ENCODE measurements at regions not wholly inside any gene's neighbourhood (a gene's known extent, or its start where the extent isn't known, plus 50 kb on each side); places are given as distances from the start of the nearest gene placed in this dataset.

DNA sequence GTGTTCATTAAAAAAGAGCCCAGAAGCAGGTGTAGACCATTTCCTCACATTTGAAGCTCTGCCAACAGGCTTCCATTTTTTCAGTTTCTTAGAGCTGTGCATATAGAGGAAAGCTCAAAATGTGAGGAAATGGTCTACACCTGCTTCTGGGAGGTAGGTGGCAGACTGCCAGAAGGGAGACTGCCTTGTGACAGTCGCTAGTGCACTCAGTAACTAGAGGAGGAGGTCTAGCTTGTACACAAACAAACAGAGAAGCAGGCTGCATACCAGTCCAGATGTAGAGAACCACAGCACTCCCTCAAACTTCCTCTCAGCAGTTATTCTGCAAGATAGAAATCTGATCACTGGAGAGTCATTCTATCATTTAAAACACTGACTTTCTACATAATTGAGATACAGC, 800.2 kb downstream of the EFNB2 start:
- Histone ChIP-seq H3K36me3 (ENCODE audit: control insufficient read depth, insufficient read depth, low read length) (no peaks in the 10 kb centered on the region), H3K9ac (ENCODE audit: low read length) (no peak overlapping the region), H3K9me3 (ENCODE audit: control insufficient read depth, low read length) (no peaks in the 10 kb centered on the region), H3K4me3 (ENCODE audit: low read length) (no peak overlapping the region), H3K4me1 (ENCODE audit: control insufficient read depth, insufficient read depth, low read length) (no peaks in the 10 kb centered on the region), H3K27me3 (ENCODE audit: control insufficient read depth, insufficient read depth, low read length) (no peaks in the 10 kb centered on the region)

- Histone ChIP-seq H3K27me3 (ENCODE audit: control insufficient read depth, insufficient read depth, low read length) (no peaks in the 10 kb centered on the region), H3K36me3 (ENCODE audit: control insufficient read depth, insufficient read depth, low read length) (no peaks in the 10 kb centered on the region), H3K9me3 (ENCODE audit: control insufficient read depth, low read length) (no peaks in the 10 kb centered on the region), H3K4me1 (ENCODE audit: control insufficient read depth, insufficient read depth, low read length) (no peaks in the 10 kb centered on the region), H3K4me3 (ENCODE audit: low read length) (no peak overlapping the region), H3K9ac (ENCODE audit: low read length) (no peak overlapping the region)
These were observed 802.5 kb downstream of the EFNB2 start for GRCh38 chr13:105732806-105733529.

GRCh38 chr13:105725887-105726286, 809.6 kb downstream of the EFNB2 start:
- H3K27me3 ChIP-seq (ENCODE audit: control insufficient read depth, insufficient read depth, low read length): no peaks in the 10 kb centered on the region
- no peak overlapping the region for H3K4me3 ChIP-seq (ENCODE audit: low read length)
- H3K9ac ChIP-seq (ENCODE audit: low read length): no peak overlapping the region
- H3K4me1 ChIP-seq (ENCODE audit: control insufficient read depth, insufficient read depth, low read length): no peaks in the 10 kb centered on the region
- H3K9me3 ChIP-seq (ENCODE audit: control insufficient read depth, low read length): no peaks in the 10 kb centered on the region
- H3K36me3 ChIP-seq (ENCODE audit: control insufficient read depth, insufficient read depth, low read length): no peaks in the 10 kb centered on the region

GRCh38 chr13:105721016-105721415, 814.4 kb downstream of the EFNB2 start:
- no peaks in the 10 kb centered on the region for H3K36me3 ChIP-seq (ENCODE audit: control insufficient read depth, insufficient read depth, low read length)
- H3K4me3 ChIP-seq (ENCODE audit: low read length): no peak overlapping the region
- no peak overlapping the region for H3K9ac ChIP-seq (ENCODE audit: low read length)
- no peaks in the 10 kb centered on the region for H3K27me3 ChIP-seq (ENCODE audit: control insufficient read depth, insufficient read depth, low read length)
- peaks cover 4% of the 10 kb centered on the region for H3K4me1 ChIP-seq (ENCODE audit: control insufficient read depth, insufficient read depth, low read length)
- H3K9me3 ChIP-seq (ENCODE audit: control insufficient read depth, low read length): no peaks in the 10 kb centered on the region

DNA sequence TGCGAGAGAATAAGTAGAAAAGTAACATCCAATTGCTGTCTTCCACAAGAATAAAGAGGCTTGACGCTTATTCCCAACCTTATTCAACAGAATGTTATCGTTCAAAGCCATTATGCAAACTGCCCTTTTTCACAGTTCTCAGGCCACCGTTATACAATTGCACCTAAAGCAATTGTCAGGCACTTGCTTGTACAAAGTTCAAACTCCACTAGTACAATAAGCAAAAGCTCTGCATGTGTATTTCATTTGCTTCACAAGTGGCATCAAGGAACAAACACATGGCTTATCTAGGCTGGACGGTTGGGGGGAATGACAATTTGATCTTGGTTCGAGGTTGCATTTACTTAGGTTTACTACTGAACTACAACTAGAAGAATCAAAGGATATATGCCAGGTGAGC, 815.6 kb downstream of the EFNB2 start:
- H3K9me3 ChIP-seq (ENCODE audit: control insufficient read depth, low read length): no peaks in the 10 kb centered on the region
- H3K4me3 ChIP-seq (ENCODE audit: low read length): no peak overlapping the region
- no peak overlapping the region for H3K9ac ChIP-seq (ENCODE audit: low read length)
- H3K4me1 ChIP-seq (ENCODE audit: control insufficient read depth, insufficient read depth, low read length): peaks cover 4% of the 10 kb centered on the region
- no peaks in the 10 kb centered on the region for H3K27me3 ChIP-seq (ENCODE audit: control insufficient read depth, insufficient read depth, low read length)
- H3K36me3 ChIP-seq (ENCODE audit: control insufficient read depth, insufficient read depth, low read length): no peaks in the 10 kb centered on the region

DNA sequence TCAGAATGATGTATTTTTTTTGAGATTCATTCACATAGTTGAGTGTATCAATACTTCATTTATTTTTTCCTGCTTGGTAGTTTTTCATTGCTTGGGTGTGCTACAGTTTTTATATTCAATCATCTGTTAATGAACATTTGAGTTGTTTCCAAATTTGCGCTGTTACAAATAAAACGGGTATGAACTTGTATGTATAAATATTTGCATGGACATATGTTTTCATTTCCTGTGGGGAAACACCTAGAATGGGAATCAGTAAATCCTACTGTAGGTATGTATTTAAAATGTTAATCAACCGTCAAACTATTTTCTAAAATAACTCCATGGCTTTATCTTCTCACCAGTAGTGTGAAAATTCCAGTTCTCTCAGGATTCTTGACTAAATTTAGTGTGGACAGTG, 826.3 kb downstream of the EFNB2 start:
- H3K9ac ChIP-seq (ENCODE audit: low read length): no peak overlapping the region
- no peaks in the 10 kb centered on the region for H3K4me1 ChIP-seq (ENCODE audit: control insufficient read depth, insufficient read depth, low read length)
- H3K9me3 ChIP-seq (ENCODE audit: control insufficient read depth, low read length): no peaks in the 10 kb centered on the region
- H3K36me3 ChIP-seq (ENCODE audit: control insufficient read depth, insufficient read depth, low read length): no peaks in the 10 kb centered on the region
- H3K27me3 ChIP-seq (ENCODE audit: control insufficient read depth, insufficient read depth, low read length): no peaks in the 10 kb centered on the region
- no peak overlapping the region for H3K4me3 ChIP-seq (ENCODE audit: low read length)

GRCh38 chr13:105703843-105704242, 831.6 kb downstream of the EFNB2 start:
- no peaks in the 10 kb centered on the region for H3K4me1 ChIP-seq (ENCODE audit: control insufficient read depth, insufficient read depth, low read length)
- no peaks in the 10 kb centered on the region for H3K27me3 ChIP-seq (ENCODE audit: control insufficient read depth, insufficient read depth, low read length)
- no peaks in the 10 kb centered on the region for H3K9me3 ChIP-seq (ENCODE audit: control insufficient read depth, low read length)
- no peak overlapping the region for H3K9ac ChIP-seq (ENCODE audit: low read length)
- no peaks in the 10 kb centered on the region for H3K36me3 ChIP-seq (ENCODE audit: control insufficient read depth, insufficient read depth, low read length)
- H3K4me3 ChIP-seq (ENCODE audit: low read length): no peak overlapping the region

GRCh38 chr13:105702441-105702840, 833.0 kb downstream of the EFNB2 start:
- Histone ChIP-seq H3K27me3 (ENCODE audit: control insufficient read depth, insufficient read depth, low read length) (no peaks in the 10 kb centered on the region), H3K9me3 (ENCODE audit: control insufficient read depth, low read length) (no peaks in the 10 kb centered on the region), H3K36me3 (ENCODE audit: control insufficient read depth, insufficient read depth, low read length) (no peaks in the 10 kb centered on the region), H3K9ac (ENCODE audit: low read length) (no peak overlapping the region), H3K4me1 (ENCODE audit: control insufficient read depth, insufficient read depth, low read length) (no peaks in the 10 kb centered on the region), H3K4me3 (ENCODE audit: low read length) (no peak overlapping the region)

DNA sequence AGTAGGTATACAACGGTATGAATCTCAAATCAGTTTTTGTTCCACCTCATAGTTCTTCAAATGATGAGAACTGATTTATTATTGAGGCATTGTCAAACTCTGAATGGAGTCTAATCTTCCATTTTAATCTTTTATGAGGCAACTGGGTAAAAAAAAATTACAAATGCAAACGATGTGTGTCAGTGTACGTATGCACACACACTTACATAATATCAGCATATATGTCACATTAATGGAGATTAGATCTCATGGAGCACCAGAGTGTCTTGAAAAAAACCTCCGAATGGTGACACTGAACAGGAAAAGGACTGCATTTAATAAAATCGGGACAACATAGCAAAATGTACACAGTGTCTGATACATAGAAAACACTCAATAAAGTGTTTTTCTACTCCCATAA, 842.7 kb downstream of the EFNB2 start:
- H3K9me3 ChIP-seq (ENCODE audit: control insufficient read depth, low read length): no peaks in the 10 kb centered on the region
- H3K9ac ChIP-seq (ENCODE audit: low read length): no peak overlapping the region
- no peaks in the 10 kb centered on the region for H3K4me1 ChIP-seq (ENCODE audit: control insufficient read depth, insufficient read depth, low read length)
- H3K4me3 ChIP-seq (ENCODE audit: low read length): no peak overlapping the region
- H3K27me3 ChIP-seq (ENCODE audit: control insufficient read depth, insufficient read depth, low read length): no peaks in the 10 kb centered on the region
- H3K36me3 ChIP-seq (ENCODE audit: control insufficient read depth, insufficient read depth, low read length): no peaks in the 10 kb centered on the region

- Histone ChIP-seq H3K9ac (ENCODE audit: low read length) (no peak overlapping the region), H3K27me3 (ENCODE audit: control insufficient read depth, insufficient read depth, low read length) (no peaks in the 10 kb centered on the region), H3K4me1 (ENCODE audit: control insufficient read depth, insufficient read depth, low read length) (no peaks in the 10 kb centered on the region), H3K9me3 (ENCODE audit: control insufficient read depth, low read length) (no peaks in the 10 kb centered on the region), H3K4me3 (ENCODE audit: low read length) (no peak overlapping the region), H3K36me3 (ENCODE audit: control insufficient read depth, insufficient read depth, low read length) (no peaks in the 10 kb centered on the region)
These were observed 851.2 kb downstream of the EFNB2 start for GRCh38 chr13:105684216-105684615.

- no peaks in the 10 kb centered on the region for H3K27me3 ChIP-seq (ENCODE audit: control insufficient read depth, insufficient read depth, low read length)
- H3K4me3 ChIP-seq (ENCODE audit: low read length): no peak overlapping the region
- no peak overlapping the region for H3K9ac ChIP-seq (ENCODE audit: low read length)
- no peaks in the 10 kb centered on the region for H3K4me1 ChIP-seq (ENCODE audit: control insufficient read depth, insufficient read depth, low read length)
- no peaks in the 10 kb centered on the region for H3K36me3 ChIP-seq (ENCODE audit: control insufficient read depth, insufficient read depth, low read length)
- no peaks in the 10 kb centered on the region for H3K9me3 ChIP-seq (ENCODE audit: control insufficient read depth, low read length)
These were observed 855.6 kb downstream of the EFNB2 start for GRCh38 chr13:105679838-105680237.

DNA sequence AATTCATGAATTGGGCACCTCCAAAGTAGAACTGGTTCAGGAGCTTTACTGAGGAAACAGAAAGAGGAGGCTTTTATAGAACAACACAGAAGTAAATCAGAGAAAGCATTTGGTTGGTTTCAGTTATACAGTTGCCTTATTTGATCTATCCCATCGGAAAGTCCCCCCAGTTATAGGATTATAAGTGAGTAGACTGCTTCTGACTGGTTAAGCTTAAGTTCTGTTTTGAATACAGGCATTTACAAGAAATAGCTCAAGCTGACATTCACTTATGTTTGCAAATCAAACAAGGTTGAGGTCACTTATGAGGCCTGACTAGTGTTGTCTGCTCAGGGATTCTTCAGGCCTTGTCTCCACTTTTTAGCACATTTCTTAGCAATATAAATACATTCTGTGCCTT, 857.4 kb downstream of the EFNB2 start:
- Histone ChIP-seq H3K9ac (ENCODE audit: low read length) (no peak overlapping the region), H3K4me1 (ENCODE audit: control insufficient read depth, insufficient read depth, low read length) (no peaks in the 10 kb centered on the region), H3K4me3 (ENCODE audit: low read length) (no peak overlapping the region), H3K27me3 (ENCODE audit: control insufficient read depth, insufficient read depth, low read length) (no peaks in the 10 kb centered on the region), H3K9me3 (ENCODE audit: control insufficient read depth, low read length) (no peaks in the 10 kb centered on the region), H3K36me3 (ENCODE audit: control insufficient read depth, insufficient read depth, low read length) (no peaks in the 10 kb centered on the region)

DNA sequence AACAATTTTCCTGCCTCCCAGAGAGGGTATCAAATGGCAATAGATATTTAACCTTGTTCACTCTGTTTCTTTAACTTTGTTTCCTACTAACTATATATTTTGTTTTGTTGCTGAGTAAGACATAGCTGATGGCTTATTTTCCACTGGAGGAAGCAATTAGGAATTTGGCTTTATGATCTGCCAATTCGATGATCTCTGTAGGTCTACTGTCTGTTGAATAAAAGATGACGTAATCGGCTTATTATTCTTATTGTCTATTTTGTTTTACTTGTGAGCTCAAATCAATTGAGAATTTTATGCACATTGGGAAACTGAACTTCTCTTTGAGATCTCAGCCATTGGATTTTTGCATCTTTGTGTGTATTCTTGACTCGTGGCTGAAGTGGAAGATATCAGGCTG, 862.6 kb downstream of the EFNB2 start:
- no peaks in the 10 kb centered on the region for H3K4me1 ChIP-seq (ENCODE audit: control insufficient read depth, insufficient read depth, low read length)
- no peaks in the 10 kb centered on the region for H3K27me3 ChIP-seq (ENCODE audit: control insufficient read depth, insufficient read depth, low read length)

More for the DNA sequence above, 862.6 kb downstream of the EFNB2 start:
- Histone ChIP-seq H3K36me3 (ENCODE audit: control insufficient read depth, insufficient read depth, low read length) (no peaks in the 10 kb centered on the region), H3K9ac (ENCODE audit: low read length) (no peak overlapping the region), H3K4me3 (ENCODE audit: low read length) (no peak overlapping the region), H3K9me3 (ENCODE audit: control insufficient read depth, low read length) (no peaks in the 10 kb centered on the region)
